Endothelial cell of umbilical vein (primary cell): ENCODE measurements at regions not wholly inside any gene's neighbourhood (a gene's known extent, or its start where the extent isn't known, plus 50 kb on each side); places are given as distances from the start of the nearest gene placed in this dataset.

Experiments used
- POLR2A ChIP-seq: IDR thresholded peaks from 2 replicates; pipeline ENCODE4 v1.6.1; 2012; ENCODE audit warnings: low read depth, mild to moderate bottlenecking, control low read depth, low read length
- TF ChIP-seq, protein P1 (sequence below), 2 donors: IDR thresholded peaks; 1 replicate in 1 of 2; 2 replicates in 1 of 2; pipeline ENCODE4 v1.5.1; 2011; ENCODE audit warnings: low read length in 2 of 2, mild to moderate bottlenecking in 2 of 2, moderate library complexity in 2 of 2, control low read depth in 1 of 2, inconsistent platforms in 1 of 2, low read depth in 1 of 2; ENCODE audit not compliant: insufficient read depth in 1 of 2; ENCODE audit errors: extremely low read depth in 1 of 2
- TF ChIP-seq, protein P2 (sequence below): IDR thresholded peaks from 2 replicates; pipeline ENCODE4 v1.6.1; 2011; ENCODE audit not compliant: insufficient read depth, insufficient read length

DNA sequence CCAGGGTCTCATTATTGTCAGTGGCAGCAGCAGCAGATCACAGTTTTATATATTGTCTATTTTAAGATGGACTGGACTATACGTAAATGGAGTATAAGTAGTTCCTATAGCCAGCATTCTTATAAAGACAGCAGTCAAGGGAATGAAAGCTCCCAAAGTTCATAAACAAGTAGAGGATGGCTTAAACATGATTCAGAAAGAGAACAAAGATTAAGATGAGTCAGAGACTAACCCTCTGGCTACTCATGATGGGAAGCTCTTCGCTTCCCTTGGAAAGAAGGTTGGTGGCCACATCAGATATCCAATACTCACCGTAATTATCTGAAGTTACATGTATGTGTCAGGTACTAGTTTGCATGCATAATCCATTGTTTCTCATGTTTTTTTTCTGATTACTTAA lies 277.0 kb downstream of the INHBA start:
- TF ChIP-seq, protein P1, sequence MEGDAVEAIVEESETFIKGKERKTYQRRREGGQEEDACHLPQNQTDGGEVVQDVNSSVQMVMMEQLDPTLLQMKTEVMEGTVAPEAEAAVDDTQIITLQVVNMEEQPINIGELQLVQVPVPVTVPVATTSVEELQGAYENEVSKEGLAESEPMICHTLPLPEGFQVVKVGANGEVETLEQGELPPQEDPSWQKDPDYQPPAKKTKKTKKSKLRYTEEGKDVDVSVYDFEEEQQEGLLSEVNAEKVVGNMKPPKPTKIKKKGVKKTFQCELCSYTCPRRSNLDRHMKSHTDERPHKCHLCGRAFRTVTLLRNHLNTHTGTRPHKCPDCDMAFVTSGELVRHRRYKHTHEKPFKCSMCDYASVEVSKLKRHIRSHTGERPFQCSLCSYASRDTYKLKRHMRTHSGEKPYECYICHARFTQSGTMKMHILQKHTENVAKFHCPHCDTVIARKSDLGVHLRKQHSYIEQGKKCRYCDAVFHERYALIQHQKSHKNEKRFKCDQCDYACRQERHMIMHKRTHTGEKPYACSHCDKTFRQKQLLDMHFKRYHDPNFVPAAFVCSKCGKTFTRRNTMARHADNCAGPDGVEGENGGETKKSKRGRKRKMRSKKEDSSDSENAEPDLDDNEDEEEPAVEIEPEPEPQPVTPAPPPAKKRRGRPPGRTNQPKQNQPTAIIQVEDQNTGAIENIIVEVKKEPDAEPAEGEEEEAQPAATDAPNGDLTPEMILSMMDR (IDR thresholded peaks at IDR 0.05; ENCODE audit: extremely low read depth in 1 of 2, insufficient read depth in 1 of 2, low read depth in 1 of 2, low read length in 2 of 2), result no peak
- TF ChIP-seq POLR2A, result no peak
- TF ChIP-seq, protein P2, sequence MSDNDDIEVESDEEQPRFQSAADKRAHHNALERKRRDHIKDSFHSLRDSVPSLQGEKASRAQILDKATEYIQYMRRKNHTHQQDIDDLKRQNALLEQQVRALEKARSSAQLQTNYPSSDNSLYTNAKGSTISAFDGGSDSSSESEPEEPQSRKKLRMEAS, result no peak
